Hepatocyte (in vitro differentiated cells): ENCODE measurements at regions not wholly inside any gene's neighbourhood (a gene's known extent, or its start where the extent isn't known, plus 50 kb on each side); places are given as distances from the start of the nearest gene placed in this dataset.

Experiments used
- EZH2 ChIP-seq: fragments of 200-600 bp; sonication (generic); IDR thresholded peaks from 2 replicates; pipeline ENCODE4 v1.6.1; 2016; ENCODE audit warnings: antibody characterized with exemption, mild to moderate bottlenecking, borderline replicate concordance
- TF ChIP-seq, protein P1 (sequence below): fragments of 200-600 bp; sonication (generic); IDR thresholded peaks from 2 replicates; pipeline ENCODE4 v1.5.1; 2016; ENCODE audit warnings: antibody characterized with exemption, mild to moderate bottlenecking; ENCODE audit not compliant: poor library complexity

DNA sequence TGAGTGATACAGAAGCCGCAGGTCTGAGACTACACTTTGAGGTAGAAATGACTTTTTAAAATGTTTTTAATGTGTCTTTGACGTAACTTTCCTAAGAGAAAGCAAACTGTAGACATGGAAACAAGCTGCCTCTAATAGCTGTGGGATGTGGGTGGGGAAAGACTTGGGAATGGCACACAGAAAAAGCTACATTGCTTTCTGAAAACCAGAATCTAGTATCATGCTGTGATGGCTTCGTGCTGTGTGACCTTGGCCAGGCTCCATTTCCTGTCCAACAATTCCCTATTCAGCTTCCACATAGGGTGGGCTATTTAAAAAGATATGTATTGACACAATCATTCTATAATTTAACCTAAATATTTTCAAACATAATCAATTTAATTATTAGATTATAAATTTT lies 909.1 kb downstream of the NCAM2 start:
- TF ChIP-seq EZH2: no peak
- TF ChIP-seq, protein P1, sequence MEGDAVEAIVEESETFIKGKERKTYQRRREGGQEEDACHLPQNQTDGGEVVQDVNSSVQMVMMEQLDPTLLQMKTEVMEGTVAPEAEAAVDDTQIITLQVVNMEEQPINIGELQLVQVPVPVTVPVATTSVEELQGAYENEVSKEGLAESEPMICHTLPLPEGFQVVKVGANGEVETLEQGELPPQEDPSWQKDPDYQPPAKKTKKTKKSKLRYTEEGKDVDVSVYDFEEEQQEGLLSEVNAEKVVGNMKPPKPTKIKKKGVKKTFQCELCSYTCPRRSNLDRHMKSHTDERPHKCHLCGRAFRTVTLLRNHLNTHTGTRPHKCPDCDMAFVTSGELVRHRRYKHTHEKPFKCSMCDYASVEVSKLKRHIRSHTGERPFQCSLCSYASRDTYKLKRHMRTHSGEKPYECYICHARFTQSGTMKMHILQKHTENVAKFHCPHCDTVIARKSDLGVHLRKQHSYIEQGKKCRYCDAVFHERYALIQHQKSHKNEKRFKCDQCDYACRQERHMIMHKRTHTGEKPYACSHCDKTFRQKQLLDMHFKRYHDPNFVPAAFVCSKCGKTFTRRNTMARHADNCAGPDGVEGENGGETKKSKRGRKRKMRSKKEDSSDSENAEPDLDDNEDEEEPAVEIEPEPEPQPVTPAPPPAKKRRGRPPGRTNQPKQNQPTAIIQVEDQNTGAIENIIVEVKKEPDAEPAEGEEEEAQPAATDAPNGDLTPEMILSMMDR: no peak
